Smooth muscle cell (in vitro differentiated cells): ENCODE measurements at regions not wholly inside any gene's neighbourhood (a gene's known extent, or its start where the extent isn't known, plus 50 kb on each side); places are given as distances from the start of the nearest gene placed in this dataset.
A peak's percentile ranks its signal among the peaks of the same experiment; 100 is the strongest.

ENCODE experiments used
- DNase-seq: peaks from one replicate; lab custom pipeline; 2025; ENCODE audit not compliant: unreplicated experiment; lab: John Stamatoyannopoulos, UW
- H2AFZ ChIP-seq: fragments of 200-600 bp; sonication (generic); 2 replicates; pipeline ENCODE4 v1.6.0; 2016; ENCODE audit warnings: antibody characterized with exemption, low read depth, mild to moderate bottlenecking
- H3F3A ChIP-seq: fragments of 200-600 bp; sonication (generic); 2 replicates; pipeline ENCODE4 v1.6.0; 2017; ENCODE audit warnings: antibody characterized with exemption, low read depth
- H3K27ac ChIP-seq: fragments of 200-600 bp; sonication (generic); 2 replicates; pipeline ENCODE4 v1.5.1; 2016; ENCODE audit warnings: low read depth, mild to moderate bottlenecking
- H3K27me3 ChIP-seq: fragments of 200-600 bp; sonication (generic); 2 replicates; pipeline ENCODE4 v1.6.1; 2016; ENCODE audit warnings: low read depth, mild to moderate bottlenecking
- H3K36me3 ChIP-seq: fragments of 200-600 bp; sonication (generic); 2 replicates; pipeline ENCODE4 v1.5.1; 2016; ENCODE audit warnings: low read depth
- H3K4me1 ChIP-seq: fragments of 200-600 bp; sonication (generic); 2 replicates; pipeline ENCODE4 v1.5.1; 2016; ENCODE audit warnings: low read depth
- H3K4me2 ChIP-seq: fragments of 200-600 bp; sonication (generic); 2 replicates; pipeline ENCODE4 v1.6.0; 2016; ENCODE audit warnings: mild to moderate bottlenecking
- H3K4me3 ChIP-seq: fragments of 200-600 bp; sonication (generic); 2 replicates; pipeline ENCODE4 v1.5.1; 2016; ENCODE audit warnings: mild to moderate bottlenecking
- H3K79me2 ChIP-seq: fragments of 200-600 bp; sonication (generic); 2 replicates; pipeline ENCODE4 v1.6.0; 2016; ENCODE audit warnings: low read depth, mild to moderate bottlenecking
- H3K9ac ChIP-seq: fragments of 200-600 bp; sonication (generic); 2 replicates; pipeline ENCODE4 v1.6.0; 2016; ENCODE audit warnings: low read depth
- H3K9me3 ChIP-seq: fragments of 200-600 bp; sonication (generic); replicated peaks from 2 replicates; pipeline ENCODE4 v1.5.1; 2016; ENCODE audit warnings: low read depth
- H4K20me1 ChIP-seq: fragments of 200-600 bp; sonication (generic); 2 replicates; pipeline ENCODE4 v1.6.0; 2016; ENCODE audit warnings: low read depth
- WGBS: methylation state at CpG from one replicate; pipeline ENCODE4 v1.1.7; 2016; ENCODE audit warnings: low lambda C conversion rate; 5-methylcytosine and 5-hydroxymethylcytosine counted together
- TF ChIP-seq, protein P1 (sequence below): fragments of 200-600 bp; sonication (generic); IDR thresholded peaks from 2 replicates; pipeline ENCODE4 v1.5.1; 2017; ENCODE audit warnings: borderline replicate concordance, mild to moderate bottlenecking, antibody characterized with exemption; ENCODE audit not compliant: insufficient read depth, poor library complexity, severe bottlenecking

DNA sequence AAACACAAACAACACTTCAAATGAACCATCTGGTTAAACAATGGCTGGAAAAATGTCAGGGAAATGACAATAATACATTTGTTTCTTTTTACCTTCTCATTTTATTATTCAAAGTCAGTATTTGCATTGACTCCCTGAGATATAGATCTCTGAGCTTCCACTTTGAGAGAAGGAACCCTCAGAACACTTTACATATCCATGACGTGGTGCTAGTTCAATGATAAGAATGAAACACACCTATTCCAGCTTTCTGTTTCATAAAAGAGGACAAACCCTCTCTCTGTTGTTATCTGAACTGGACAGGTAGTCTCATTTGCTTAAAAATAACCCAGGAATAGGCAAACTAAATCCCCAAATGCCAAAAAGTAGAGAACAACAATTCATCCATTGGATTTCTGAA, 65.3 kb upstream of the CCSER1 start:
- TF ChIP-seq, protein P1, sequence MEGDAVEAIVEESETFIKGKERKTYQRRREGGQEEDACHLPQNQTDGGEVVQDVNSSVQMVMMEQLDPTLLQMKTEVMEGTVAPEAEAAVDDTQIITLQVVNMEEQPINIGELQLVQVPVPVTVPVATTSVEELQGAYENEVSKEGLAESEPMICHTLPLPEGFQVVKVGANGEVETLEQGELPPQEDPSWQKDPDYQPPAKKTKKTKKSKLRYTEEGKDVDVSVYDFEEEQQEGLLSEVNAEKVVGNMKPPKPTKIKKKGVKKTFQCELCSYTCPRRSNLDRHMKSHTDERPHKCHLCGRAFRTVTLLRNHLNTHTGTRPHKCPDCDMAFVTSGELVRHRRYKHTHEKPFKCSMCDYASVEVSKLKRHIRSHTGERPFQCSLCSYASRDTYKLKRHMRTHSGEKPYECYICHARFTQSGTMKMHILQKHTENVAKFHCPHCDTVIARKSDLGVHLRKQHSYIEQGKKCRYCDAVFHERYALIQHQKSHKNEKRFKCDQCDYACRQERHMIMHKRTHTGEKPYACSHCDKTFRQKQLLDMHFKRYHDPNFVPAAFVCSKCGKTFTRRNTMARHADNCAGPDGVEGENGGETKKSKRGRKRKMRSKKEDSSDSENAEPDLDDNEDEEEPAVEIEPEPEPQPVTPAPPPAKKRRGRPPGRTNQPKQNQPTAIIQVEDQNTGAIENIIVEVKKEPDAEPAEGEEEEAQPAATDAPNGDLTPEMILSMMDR = no peak
- no peaks in the 10 kb centered on the region for H3K9me3 ChIP-seq
- no peak for DNase-seq
- no peaks in the 10 kb centered on the region for H4K20me1 ChIP-seq
- no peak overlapping the region for H3K4me3 ChIP-seq
- H3K79me2 ChIP-seq = no peaks in the 10 kb centered on the region
- H3K27ac ChIP-seq = no peak overlapping the region
- H2AFZ ChIP-seq = peak overlapping the region; percentile 40
- no peak overlapping the region for H3K4me2 ChIP-seq
- WGBS = 11% methylated on average over 1 of the region's 1 CpG
- H3K36me3 ChIP-seq = no peaks in the 10 kb centered on the region
- H3F3A ChIP-seq = no peaks in the 10 kb centered on the region
- H3K9ac ChIP-seq = no peak overlapping the region
- H3K27me3 ChIP-seq = peaks cover 3% of the 10 kb centered on the region
- H3K4me1 ChIP-seq = no peaks in the 10 kb centered on the region

DNA sequence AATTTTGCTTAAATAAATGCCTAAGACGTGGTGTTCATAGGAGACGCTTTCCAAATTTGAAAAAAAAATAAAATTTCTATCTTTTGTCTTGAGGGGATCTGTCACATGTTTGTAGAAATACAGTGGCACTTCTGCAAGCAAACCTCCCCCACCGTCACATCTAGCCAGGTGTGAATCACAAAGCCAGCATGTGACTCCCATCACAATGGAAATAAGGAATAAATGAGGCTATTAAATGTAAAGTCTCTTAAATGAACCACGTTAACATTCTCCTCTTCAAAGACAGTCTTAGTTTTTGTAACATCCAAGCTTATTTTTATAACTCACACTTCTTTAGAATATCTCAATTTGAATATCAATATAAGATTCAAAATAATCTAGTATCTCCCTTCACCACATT, 63.0 kb upstream of the CCSER1 start:
- Histone ChIP-seq H3K4me3 (no peak overlapping the region), H3K9ac (no peak overlapping the region), H3K4me2 (no peak overlapping the region), H3K4me1 (no peaks in the 10 kb centered on the region), H4K20me1 (no peaks in the 10 kb centered on the region), H3F3A (no peaks in the 10 kb centered on the region), H3K79me2 (no peaks in the 10 kb centered on the region), H3K36me3 (no peaks in the 10 kb centered on the region), H3K9me3 (no peaks in the 10 kb centered on the region), H3K27ac (no peak overlapping the region), H3K27me3 (peaks cover 3% of the 10 kb centered on the region), H2AFZ (no peak overlapping the region)
- TF ChIP-seq, protein P1 = no peak
- WGBS = 79% methylated on average over 4 of the region's 4 CpGs
- no peak for DNase-seq

DNA sequence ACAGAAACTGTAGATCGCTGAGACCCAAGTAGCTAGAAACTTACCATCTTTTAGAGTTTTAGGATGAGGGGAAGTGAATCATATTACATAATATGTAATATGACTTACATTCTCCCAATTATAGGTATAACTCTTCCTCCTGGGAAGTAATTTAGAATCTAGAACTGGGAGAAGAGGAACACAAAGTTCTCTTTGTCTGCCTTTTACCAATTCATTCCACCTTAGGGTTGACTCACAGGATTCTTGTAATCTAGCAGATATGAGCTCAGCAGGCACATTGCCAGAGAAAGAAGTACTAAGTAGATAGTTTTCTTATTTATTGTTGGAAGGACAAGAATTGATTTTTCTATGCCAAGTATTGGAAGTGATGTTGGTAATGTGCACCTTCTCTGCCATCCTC, 58.0 kb upstream of the CCSER1 start:
- no peaks in the 10 kb centered on the region for H3K36me3 ChIP-seq
- no peak overlapping the region for H3K4me2 ChIP-seq
- H3K4me1 ChIP-seq = no peaks in the 10 kb centered on the region
- no peaks in the 10 kb centered on the region for H3K9me3 ChIP-seq
- H3F3A ChIP-seq = no peaks in the 10 kb centered on the region
- TF ChIP-seq, protein P1 = no peak
- H3K79me2 ChIP-seq = no peaks in the 10 kb centered on the region
- no peak overlapping the region for H3K4me3 ChIP-seq
- H3K9ac ChIP-seq = no peak overlapping the region
- H3K27ac ChIP-seq = no peak overlapping the region
- DNase-seq = no peak
- no peak overlapping the region for H2AFZ ChIP-seq
- peaks cover 3% of the 10 kb centered on the region for H3K27me3 ChIP-seq
- no peaks in the 10 kb centered on the region for H4K20me1 ChIP-seq
- WGBS = 90% methylated on average over 1 of the region's 1 CpG

DNA sequence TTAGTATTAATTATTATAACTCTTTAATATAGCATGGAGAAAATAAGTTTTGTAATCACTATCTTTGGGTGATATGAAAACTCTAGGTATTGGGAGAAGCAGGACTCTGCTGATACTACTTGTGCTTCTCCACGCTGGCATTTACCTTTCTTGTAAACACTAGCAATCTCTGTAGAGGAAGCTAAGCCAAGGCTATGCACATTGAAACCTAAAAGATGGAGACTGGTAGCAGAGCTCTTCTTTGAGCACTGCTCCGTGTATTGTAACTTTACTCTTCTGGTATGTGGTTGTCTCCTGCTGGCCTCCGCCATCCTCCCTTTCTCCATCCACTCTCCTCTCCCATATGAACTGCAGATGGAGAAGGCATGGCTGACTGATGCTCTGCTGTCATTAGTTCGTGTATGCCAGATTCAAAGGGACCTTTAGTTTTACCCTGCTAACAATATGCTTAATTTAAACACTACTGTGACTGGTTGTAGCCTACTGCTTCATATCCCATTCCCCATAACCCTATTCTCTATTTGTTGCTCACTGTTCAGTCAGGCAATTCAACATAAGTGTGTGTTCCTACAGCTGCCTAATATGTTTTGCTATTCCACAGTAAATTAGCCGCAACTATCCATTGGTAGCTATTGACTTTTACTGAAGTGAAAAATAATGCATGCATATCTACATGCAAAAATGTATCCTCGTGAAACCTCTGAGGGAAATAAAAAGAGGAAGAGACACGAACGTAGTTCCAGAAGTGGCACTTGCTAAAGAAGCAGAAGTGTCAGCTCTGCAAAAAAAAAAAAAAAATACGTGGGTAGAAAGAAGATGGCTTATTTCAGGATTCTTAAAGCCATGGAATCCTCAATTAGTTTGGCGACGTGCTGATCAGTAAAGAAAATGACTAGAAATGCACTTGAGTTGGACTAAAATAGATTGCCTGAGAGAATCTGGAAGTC, 55.6 kb upstream of the CCSER1 start:
- no peaks in the 10 kb centered on the region for H3K79me2 ChIP-seq
- no peak overlapping the region for H2AFZ ChIP-seq
- TF ChIP-seq, protein P1 = no peak
- peaks cover 2% of the 10 kb centered on the region for H3K27me3 ChIP-seq
- H3K9ac ChIP-seq = no peak overlapping the region
- H4K20me1 ChIP-seq = no peaks in the 10 kb centered on the region
- no peak overlapping the region for H3K4me2 ChIP-seq
- no peaks in the 10 kb centered on the region for H3K36me3 ChIP-seq
- H3K9me3 ChIP-seq = no peaks in the 10 kb centered on the region
- DNase-seq = no peak
- no peaks in the 10 kb centered on the region for H3K4me1 ChIP-seq
- WGBS = 79% methylated on average over 11 of the region's 11 CpGs
- H3K27ac ChIP-seq = no peak overlapping the region
- H3F3A ChIP-seq = no peaks in the 10 kb centered on the region
- no peak overlapping the region for H3K4me3 ChIP-seq
